ENCODE measurements at regions not wholly inside any gene's neighbourhood (a gene's known extent, or its start where the extent isn't known, plus 50 kb on each side); places are given as distances from the start of the nearest gene placed in this dataset.

- TF ChIP-seq CTCF (IDR thresholded peaks at IDR 0.05) (no peak), POLR2AphosphoS5 (IDR thresholded peaks at IDR 0.05; ENCODE audit: low read depth, low read length) (no peak)
Observed at GRCh38 chr15:39431376-39431775, 149.5 kb upstream of the THBS1 start.

Measured in Panc1 (cell line).